Right lobe of liver (tissue), 6 donors: ENCODE measurements at regions not wholly inside any gene's neighbourhood (a gene's known extent, or its start where the extent isn't known, plus 50 kb on each side); places are given as distances from the start of the nearest gene placed in this dataset.

Source experiments
- ATAC-seq, 4 donors: fragments of 200-7000 bp; cut with Tn5 transposase; one replicate each; pipeline ENCODE4 v1.9.1; 2020; ENCODE audit warnings: mild to moderate bottlenecking in 4 of 4, moderate library complexity in 4 of 4
- DNase-seq, 3 donors: peaks; one replicate each; pipeline ENCODE4 v3.0.0-alpha.2; 2020
- H3K27ac ChIP-seq, 3 donors: fragments of 200-600 bp; one replicate each; pipeline ENCODE4 v1.8.0; 2022
- H3K27me3 ChIP-seq, 2 donors: fragments of 200-600 bp; one replicate each; pipeline ENCODE4 v1.8.0; 2022
- H3K36me3 ChIP-seq, 4 donors: fragments of 200-600 bp; sonication (generic) in 1 of 4; one replicate each; pipeline versions ENCODE4 v1.5.1 to v1.8.0; 2017 to 2022; ENCODE audit warnings: control low read depth in 1 of 4
- H3K4me1 ChIP-seq, 4 donors: fragments of 200-600 bp; sonication (generic) in 1 of 4; one replicate each; pipeline versions ENCODE4 v1.5.1 to v1.8.0; 2017 to 2022; ENCODE audit warnings: control low read depth in 1 of 4
- H3K4me3 ChIP-seq, 3 donors: fragments of 200-600 bp; one replicate each; pipeline ENCODE4 v1.8.0; 2022
- H3K9me3 ChIP-seq, 4 donors: fragments of 200-600 bp; sonication (generic) in 1 of 4; one replicate each; pipeline versions ENCODE4 v1.5.1 to v1.8.0; 2017 to 2022; ENCODE audit warnings: control low read depth in 1 of 4
- CTCF ChIP-seq, 4 donors: fragments of 200-600 bp in 3 of 4; fragments of 450-650 bp in 1 of 4; IDR thresholded peaks; one replicate each; pipeline versions ENCODE4 v1.5.1 to v1.8.0; 2016 to 2022; ENCODE audit warnings: antibody characterized with exemption in 4 of 4, mild to moderate bottlenecking in 2 of 4
- POLR2A ChIP-seq: fragments of 450-650 bp; IDR thresholded peaks from one replicate; pipeline ENCODE4 v1.6.1; 2017; ENCODE audit warnings: antibody characterized with exemption, mild to moderate bottlenecking
- WGBS: methylation state at CpG from one replicate; pipeline ENCODE4 v1.1.6; 2018; ENCODE audit warnings: low coverage, low lambda C conversion rate; ENCODE audit not compliant: insufficient coverage; ENCODE audit errors: missing lambda C conversion rate; 5-methylcytosine and 5-hydroxymethylcytosine counted together
- intact Hi-C, 2 donors: fragments of 100-400 bp; cut with DNase I; formaldehyde crosslinking; loops; one replicate each; pipeline versions ENCODE4 v1.11.2 to v1.14.1; 2022
- donor health status: DM: no; HTN: yes; CAD: no.
- donor health status: DM: no; HTN: no; CAD: no.
- donor health status: DM: no; HTN: no; CAD: no.
- donor health status: DM: no; HTN: yes; CAD: no.
- donor health status: DM: no; HTN: yes; CAD: no.

GRCh38 chr10:27413831-27414348, 90.2 kb upstream of the RAB18 start:
- H3K27me3 ChIP-seq, result no peaks in the 10 kb centered on the region
- H3K9me3 ChIP-seq, result no peaks in the 10 kb centered on the region
- no peaks in the 10 kb centered on the region for H3K36me3 ChIP-seq
- H3K4me3 ChIP-seq, result no peak overlapping the region
- intact Hi-C loops, result no loop called here
- DNase-seq (no peak), ATAC-seq (peak in 1 of 4 donors; percentile 11)
- no peaks in the 10 kb centered on the region for H3K4me1 ChIP-seq
- WGBS, result no CpG with 5 or more reads among the region's 34 CpGs
- no peak overlapping the region for H3K27ac ChIP-seq
- TF ChIP-seq CTCF (IDR thresholded peaks at IDR 0.05) (no peak), POLR2A (no peak)

- intact Hi-C loops, result no loop called here
- H3K27me3 ChIP-seq, result no peaks in the 10 kb centered on the region
- H3K4me3 ChIP-seq, result no peak overlapping the region
- H3K9me3 ChIP-seq, result no peaks in the 10 kb centered on the region
- ATAC-seq (peak in 1 of 4 donors; percentile 33), DNase-seq (peak in 1 of 3 donors; percentile 16)
- TF ChIP-seq POLR2A (no peak), CTCF (IDR thresholded peaks at IDR 0.05) (no peak)
- H3K27ac ChIP-seq, result no peak overlapping the region
- no peaks in the 10 kb centered on the region for H3K36me3 ChIP-seq
- no peaks in the 10 kb centered on the region for H3K4me1 ChIP-seq
- WGBS, result 46% methylated on average over 12 of the region's 28 CpGs
Observed at GRCh38 chr10:27413387-27413786, 90.7 kb upstream of the RAB18 start.

- Histone ChIP-seq H3K27me3 (no peaks in the 10 kb centered on the region), H3K27ac (no peak overlapping the region), H3K4me1 (no peaks in the 10 kb centered on the region), H3K9me3 (no peaks in the 10 kb centered on the region), H3K36me3 (no peaks in the 10 kb centered on the region), H3K4me3 (no peak overlapping the region)
- ATAC-seq, result no peak
- intact Hi-C loops, result no loop called here
- WGBS, result 63% methylated on average over 3 of the region's 3 CpGs
- no peak for DNase-seq
- TF ChIP-seq POLR2A (no peak), CTCF (IDR thresholded peaks at IDR 0.05) (no peak)
Observed at GRCh38 chr10:27410153-27410552, 94.0 kb upstream of the RAB18 start.

GRCh38 chr10:27407271-27407670, 96.8 kb upstream of the RAB18 start:
- no peak for TF ChIP-seq POLR2A
- no peak for TF ChIP-seq CTCF (IDR thresholded peaks at IDR 0.05)
- H3K27ac ChIP-seq, result no peak overlapping the region
- intact Hi-C loops, result no loop called here
- DNase-seq (no peak), ATAC-seq (no peak)
- no peaks in the 10 kb centered on the region for H3K4me1 ChIP-seq
- H3K36me3 ChIP-seq, result no peaks in the 10 kb centered on the region
- H3K27me3 ChIP-seq, result no peaks in the 10 kb centered on the region
- WGBS, result 78% methylated on average over 3 of the region's 6 CpGs
- H3K4me3 ChIP-seq, result no peak overlapping the region
- no peaks in the 10 kb centered on the region for H3K9me3 ChIP-seq

GRCh38 chr10:27399871-27400270, 104.2 kb upstream of the RAB18 start:
- Histone ChIP-seq H3K4me1 (no peaks in the 10 kb centered on the region), H3K27me3 (no peaks in the 10 kb centered on the region), H3K27ac (no peak overlapping the region), H3K36me3 (no peaks in the 10 kb centered on the region), H3K4me3 (no peak overlapping the region), H3K9me3 (no peaks in the 10 kb centered on the region)
- intact Hi-C loops, result no loop called here
- ATAC-seq (no peak), DNase-seq (no peak)
- TF ChIP-seq CTCF (IDR thresholded peaks at IDR 0.05), result no peak
- no peak for TF ChIP-seq POLR2A
- 22% methylated on average over 1 of the region's 1 CpG for WGBS
